CD4-positive, alpha-beta memory T cell (primary cell): ENCODE measurements at regions not wholly inside any gene's neighbourhood (a gene's known extent, or its start where the extent isn't known, plus 50 kb on each side); places are given as distances from the start of the nearest gene placed in this dataset.

Source experiments
- CTCF ChIA-PET: fragments of 350-600 bp; sonication (Branson Sonifier 250); formaldehyde crosslinking; loops from one replicate; lab custom pipeline; 2021; ENCODE audit warnings: inconsistent platforms; ENCODE audit not compliant: partially characterized antibody; lab: Charles Lee
- POLR2A ChIA-PET: fragments of 350-600 bp; sonication (Branson Sonifier 250); formaldehyde crosslinking; loops from one replicate; lab custom pipeline; 2021; ENCODE audit not compliant: partially characterized antibody; lab: Charles Lee
- DNase-seq, 5 donors: peaks; one replicate each; pipeline versions ENCODE4 v3.0.0 to v3.0.0-alpha.2; 2020 to 2022; ENCODE audit warnings: mixed read lengths in 1 of 5
- H3K27ac ChIP-seq: one replicate; pipeline ENCODE4 v1.7.0; 2013; ENCODE audit warnings: low read depth, low read length
- H3K27me3 ChIP-seq: 2 replicates; pipeline ENCODE4 v1.7.0; 2013; ENCODE audit warnings: mild to moderate bottlenecking, low read length, moderate library complexity; ENCODE audit not compliant: insufficient read depth
- H3K36me3 ChIP-seq: 2 replicates; pipeline ENCODE4 v1.7.0; 2013; ENCODE audit warnings: mild to moderate bottlenecking, low read length, moderate library complexity; ENCODE audit not compliant: insufficient read depth
- H3K4me1 ChIP-seq: 2 replicates; pipeline ENCODE4 v1.7.0; 2013; ENCODE audit warnings: mild to moderate bottlenecking, low read length, moderate library complexity; ENCODE audit not compliant: insufficient read depth
- H3K4me3 ChIP-seq, 2 donors: one replicate each; pipeline ENCODE4 v1.7.0; 2013; ENCODE audit warnings: low read length in 2 of 2, mild to moderate bottlenecking in 1 of 2
- H3K9me3 ChIP-seq, 2 donors: one replicate each; pipeline ENCODE4 v1.7.0; 2013; ENCODE audit warnings: low read length in 2 of 2, control low read depth in 1 of 2; ENCODE audit not compliant: control insufficient read depth in 1 of 2
- H3K27ac Mint-ChIP-seq, 7 donors: one replicate each; pipeline ENCODE4 v1.8.0; 2020 to 2021; ENCODE audit warnings: mixed read lengths in 7 of 7, mild to moderate bottlenecking in 6 of 7, inconsistent platforms in 3 of 7, moderate library complexity in 3 of 7
- H3K27me3 Mint-ChIP-seq, 2 donors: one replicate each; pipeline ENCODE4 v1.8.0; 2020 to 2021; ENCODE audit warnings: mixed read lengths in 2 of 2
- H3K36me3 Mint-ChIP-seq, 2 donors: one replicate each; pipeline ENCODE4 v1.8.0; 2020 to 2021; ENCODE audit warnings: mixed read lengths in 2 of 2, inconsistent platforms in 1 of 2, mild to moderate bottlenecking in 1 of 2
- H3K4me1 Mint-ChIP-seq, 4 donors: one replicate each; pipeline ENCODE4 v1.8.0; 2020 to 2021; ENCODE audit warnings: mixed read lengths in 4 of 4, mild to moderate bottlenecking in 1 of 4
- H3K4me3 Mint-ChIP-seq, 8 donors: one replicate each; pipeline ENCODE4 v1.8.0; 2020 to 2021; ENCODE audit warnings: mixed read lengths in 8 of 8, mild to moderate bottlenecking in 7 of 8, moderate library complexity in 6 of 8, inconsistent platforms in 3 of 8
- H3K9me3 Mint-ChIP-seq, 8 donors: one replicate each; pipeline ENCODE4 v1.8.0; 2020 to 2021; ENCODE audit warnings: mixed read lengths in 8 of 8, mild to moderate bottlenecking in 5 of 8, inconsistent platforms in 3 of 8, moderate library complexity in 1 of 8
- intact Hi-C: fragments of 100-400 bp; cut with micrococcal nuclease; formaldehyde crosslinking; loops from one replicate; pipeline ENCODE4 v1.15.1; 2023

DNA sequence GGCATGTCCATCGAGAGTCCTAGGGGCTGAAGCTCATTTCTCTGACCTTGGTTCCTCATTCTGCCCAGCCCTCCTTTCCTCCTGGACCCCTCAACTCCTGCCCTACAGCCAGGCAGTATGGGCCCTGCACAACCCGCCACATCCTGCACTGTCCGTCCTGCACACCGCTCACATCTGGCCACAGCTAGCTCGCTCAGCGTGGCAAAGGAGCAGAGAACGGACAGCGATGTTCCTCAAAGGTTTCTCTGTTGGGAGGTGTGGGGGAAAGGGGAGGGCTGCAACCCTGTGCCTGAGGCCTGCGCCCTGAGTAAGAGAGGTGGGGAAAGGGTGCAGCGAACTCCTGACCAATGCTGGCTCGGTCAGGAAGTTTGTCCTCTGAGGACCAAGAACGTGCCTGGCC, 90.1 kb downstream of the PXDC1 start:
- no peak overlapping the region for H3K27ac Mint-ChIP-seq
- no peaks in the 10 kb centered on the region for H3K4me1 Mint-ChIP-seq

DNA sequence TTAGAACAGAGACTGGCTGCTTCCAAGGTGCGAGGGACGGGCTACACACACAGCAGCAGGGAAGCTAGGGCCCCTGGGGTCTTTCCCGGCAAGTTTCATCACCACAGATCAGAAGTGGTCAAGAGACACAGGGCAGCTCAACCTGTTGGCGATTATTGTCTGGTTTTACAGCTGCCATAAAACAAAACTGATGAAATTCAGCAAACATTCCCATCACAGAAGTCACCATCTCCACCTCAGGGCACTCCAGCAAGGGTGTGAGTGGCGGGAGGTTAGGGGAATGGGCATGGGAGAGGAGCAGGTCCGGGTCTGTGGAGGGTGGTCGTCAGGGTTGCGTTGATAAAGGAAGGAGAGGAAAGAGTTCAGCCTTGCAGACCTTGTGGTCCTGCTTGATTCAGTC, 91.0 kb downstream of the PXDC1 start:
- intact Hi-C loops: no loop called here
- Mint-ChIP-seq H3K36me3 (no peaks in the 10 kb centered on the region), H3K9me3 (no peaks in the 10 kb centered on the region), H3K27ac (no peak overlapping the region), H3K4me1 (no peaks in the 10 kb centered on the region), H3K27me3 (peaks cover 11 to 18% of the 10 kb centered on the region in 2 donors), H3K4me3 (no peak overlapping the region)
- Histone ChIP-seq H3K36me3 (no peaks in the 10 kb centered on the region), H3K4me1 (no peaks in the 10 kb centered on the region), H3K4me3 (no peak overlapping the region), H3K9me3 (no peaks in the 10 kb centered on the region), H3K27ac (no peak overlapping the region), H3K27me3 (no peaks in the 10 kb centered on the region)
- no peak for DNase-seq
- CTCF ChIA-PET: no interaction called here
- POLR2A ChIA-PET: no interaction called here

More for the DNA sequence above, 90.1 kb downstream of the PXDC1 start:
- intact Hi-C loops: no loop called here
- POLR2A ChIA-PET: no interaction called here
- Mint-ChIP-seq H3K36me3 (no peaks in the 10 kb centered on the region), H3K4me3 (no peak overlapping the region), H3K27me3 (peaks cover 14 to 16% of the 10 kb centered on the region in 2 donors), H3K9me3 (peaks cover 0 to 3% (median 0%) of the 10 kb centered on the region in 8 donors)
- no peak for DNase-seq
- Histone ChIP-seq H3K4me3 (no peak overlapping the region), H3K9me3 (no peaks in the 10 kb centered on the region), H3K27ac (no peak overlapping the region), H3K36me3 (no peaks in the 10 kb centered on the region), H3K27me3 (no peaks in the 10 kb centered on the region), H3K4me1 (no peaks in the 10 kb centered on the region)
- CTCF ChIA-PET: no interaction called here

DNA sequence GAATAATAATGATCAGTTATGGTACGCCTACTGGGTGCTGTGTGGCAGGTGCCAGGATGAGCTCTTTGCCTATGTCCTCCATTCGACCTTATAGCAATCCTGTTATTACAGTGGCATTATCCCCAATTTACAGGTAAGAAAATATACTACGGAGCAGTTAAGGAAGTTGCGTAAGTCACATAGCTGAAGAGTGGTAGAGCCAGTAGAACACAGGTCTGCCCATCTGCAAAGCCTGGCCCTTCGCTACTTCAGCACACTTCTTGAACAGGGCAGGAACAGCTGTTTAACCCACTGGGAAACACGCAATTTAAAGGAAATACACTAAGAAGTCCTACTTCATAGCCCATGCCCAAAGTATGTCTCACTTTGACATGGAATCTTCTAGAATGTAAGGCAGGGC, 91.8 kb downstream of the PXDC1 start:
- Mint-ChIP-seq H3K27me3 (peaks cover 8 to 14% of the 10 kb centered on the region in 2 donors), H3K4me1 (no peaks in the 10 kb centered on the region), H3K4me3 (no peak overlapping the region), H3K27ac (no peak overlapping the region), H3K9me3 (no peaks in the 10 kb centered on the region), H3K36me3 (no peaks in the 10 kb centered on the region)
- H3K4me3 ChIP-seq: no peak overlapping the region
- no peak for DNase-seq
- H3K9me3 ChIP-seq: no peaks in the 10 kb centered on the region
- POLR2A ChIA-PET: no interaction called here
- H3K27ac ChIP-seq: no peak overlapping the region
- CTCF ChIA-PET: no interaction called here
- intact Hi-C loops: no loop called here
- no peaks in the 10 kb centered on the region for H3K4me1 ChIP-seq
- H3K27me3 ChIP-seq: no peaks in the 10 kb centered on the region
- no peaks in the 10 kb centered on the region for H3K36me3 ChIP-seq

DNA sequence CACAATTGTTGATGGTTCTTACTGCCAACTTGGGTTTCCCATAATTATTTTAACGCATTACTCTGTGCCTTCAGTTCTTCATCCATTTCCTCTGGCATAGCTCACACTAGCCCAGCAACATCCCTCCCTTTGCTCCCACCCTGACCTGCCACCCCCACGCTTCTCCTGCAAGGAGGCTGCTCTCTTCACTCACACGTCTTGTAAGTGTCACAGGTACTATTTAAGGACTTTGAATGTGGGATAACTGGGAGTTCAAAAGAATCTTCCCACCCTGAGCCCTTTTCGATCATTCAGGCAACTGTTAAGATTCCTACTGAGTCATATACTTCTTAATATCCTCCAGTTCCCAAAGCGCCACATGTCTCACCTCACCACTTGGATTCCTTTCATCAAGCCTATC, 95.4 kb downstream of the PXDC1 start:
- CTCF ChIA-PET: no interaction called here

DNA sequence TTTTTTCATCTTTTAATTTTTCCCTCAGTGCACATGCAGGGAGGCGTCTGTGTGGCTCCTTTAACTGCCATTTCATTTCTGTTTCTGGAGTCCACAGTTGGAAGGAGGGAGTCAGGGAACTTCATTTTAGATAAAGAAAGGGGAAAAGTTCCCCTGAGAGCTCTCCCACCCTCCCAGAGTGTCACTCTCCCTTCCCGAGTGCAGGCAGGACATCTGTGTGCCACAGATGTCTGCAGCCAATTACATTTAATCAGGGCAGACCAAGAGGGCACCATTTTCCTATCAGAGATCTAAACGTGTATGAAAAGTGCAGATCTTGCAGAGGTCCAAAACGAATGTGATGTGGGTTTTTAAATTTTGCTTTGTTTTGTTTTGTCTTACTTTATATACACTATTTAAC, 96.6 kb downstream of the PXDC1 start:
- intact Hi-C loops: no loop called here
- Mint-ChIP-seq H3K27ac (no peak overlapping the region), H3K4me3 (no peak overlapping the region), H3K4me1 (no peaks in the 10 kb centered on the region), H3K36me3 (no peaks in the 10 kb centered on the region), H3K27me3 (peaks cover 8 to 13% of the 10 kb centered on the region in 2 donors), H3K9me3 (no peaks in the 10 kb centered on the region)
- no peaks in the 10 kb centered on the region for H3K36me3 ChIP-seq
- no peak overlapping the region for H3K4me3 ChIP-seq
- CTCF ChIA-PET: no interaction called here
- DNase-seq: no peak
- POLR2A ChIA-PET: no interaction called here
- H3K27ac ChIP-seq: no peak overlapping the region
- no peaks in the 10 kb centered on the region for H3K9me3 ChIP-seq
- H3K4me1 ChIP-seq: no peaks in the 10 kb centered on the region
- H3K27me3 ChIP-seq: no peaks in the 10 kb centered on the region

More for the DNA sequence above, 95.4 kb downstream of the PXDC1 start:
- Mint-ChIP-seq H3K27ac (peak overlapping the region in 1 of 7 donors; percentile 28), H3K36me3 (no peaks in the 10 kb centered on the region), H3K9me3 (no peaks in the 10 kb centered on the region), H3K27me3 (peaks cover 6 to 13% of the 10 kb centered on the region in 2 donors), H3K4me1 (no peaks in the 10 kb centered on the region), H3K4me3 (no peak overlapping the region)
- Histone ChIP-seq H3K36me3 (no peaks in the 10 kb centered on the region), H3K27ac (no peak overlapping the region), H3K27me3 (no peaks in the 10 kb centered on the region), H3K9me3 (no peaks in the 10 kb centered on the region), H3K4me3 (no peak overlapping the region), H3K4me1 (no peaks in the 10 kb centered on the region)
- DNase-seq: no peak
- intact Hi-C loops: no loop called here
- POLR2A ChIA-PET: no interaction called here

DNA sequence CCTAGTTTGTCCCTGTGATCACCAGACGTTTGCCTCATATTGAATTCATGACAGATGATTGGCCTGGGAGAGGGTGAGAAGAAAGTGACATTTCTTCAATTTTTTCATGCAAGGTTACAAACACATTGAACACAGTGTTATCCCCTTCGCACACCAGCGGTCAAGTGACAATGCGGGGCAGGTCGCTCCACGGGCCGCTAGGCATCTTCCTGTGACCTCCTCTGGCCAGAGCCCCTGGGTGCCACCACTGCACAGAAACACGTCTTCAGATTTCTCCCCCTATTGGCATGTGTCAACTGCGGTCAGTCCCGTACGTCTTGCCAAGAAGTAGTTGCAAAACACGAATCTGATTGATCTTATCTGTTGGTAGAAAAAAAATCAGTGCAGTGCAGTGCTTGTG, 97.1 kb downstream of the PXDC1 start:
- Mint-ChIP-seq H3K4me1 (no peaks in the 10 kb centered on the region), H3K9me3 (no peaks in the 10 kb centered on the region), H3K27me3 (peaks cover 5 to 9% of the 10 kb centered on the region in 2 donors), H3K36me3 (no peaks in the 10 kb centered on the region), H3K4me3 (no peak overlapping the region), H3K27ac (no peak overlapping the region)
- POLR2A ChIA-PET: no interaction called here
- no peaks in the 10 kb centered on the region for H3K9me3 ChIP-seq
- H3K4me1 ChIP-seq: no peaks in the 10 kb centered on the region
- H3K27ac ChIP-seq: no peak overlapping the region
- intact Hi-C loops: no loop called here
- H3K4me3 ChIP-seq: no peak overlapping the region
- H3K27me3 ChIP-seq: no peaks in the 10 kb centered on the region
- CTCF ChIA-PET: no interaction called here
- H3K36me3 ChIP-seq: no peaks in the 10 kb centered on the region
- DNase-seq: no peak

DNA sequence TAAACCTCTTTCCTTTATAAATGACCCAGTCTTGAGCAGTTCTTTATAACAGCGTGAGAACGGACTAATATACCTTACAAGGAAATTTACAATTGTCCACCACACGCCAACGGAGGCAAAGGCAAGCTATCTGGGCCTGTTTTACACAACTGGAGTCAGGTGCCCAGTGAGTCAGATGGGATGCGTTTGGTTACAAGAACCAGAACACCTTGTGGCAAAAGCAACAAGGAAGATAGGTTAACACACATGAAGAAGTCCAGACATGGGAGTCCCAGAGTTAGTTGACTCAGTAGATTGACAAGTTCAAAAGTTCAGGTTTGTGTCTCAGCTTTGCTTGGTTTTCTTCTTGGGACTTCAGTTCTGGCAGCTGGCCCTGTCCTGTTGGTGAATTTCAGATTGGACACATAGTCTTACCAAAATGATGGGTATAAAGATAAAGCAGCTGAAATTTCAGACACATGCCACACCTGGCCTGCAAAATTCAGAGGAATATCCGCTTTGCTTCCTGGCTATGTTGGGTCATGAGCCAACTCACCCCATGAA, 97.9 kb downstream of the PXDC1 start:
- H3K27me3 ChIP-seq: no peaks in the 10 kb centered on the region
- DNase-seq: no peak
- no peak overlapping the region for H3K27ac ChIP-seq
- Mint-ChIP-seq H3K9me3 (no peaks in the 10 kb centered on the region), H3K27ac (no peak overlapping the region), H3K36me3 (no peaks in the 10 kb centered on the region), H3K4me3 (no peak overlapping the region), H3K4me1 (no peaks in the 10 kb centered on the region), H3K27me3 (peaks cover 5 to 9% of the 10 kb centered on the region in 2 donors)
- H3K9me3 ChIP-seq: no peaks in the 10 kb centered on the region
- no peaks in the 10 kb centered on the region for H3K4me1 ChIP-seq
- no peaks in the 10 kb centered on the region for H3K36me3 ChIP-seq
- ChIA-PET CTCF (no interaction called here), POLR2A (no interaction called here)
- no peak overlapping the region for H3K4me3 ChIP-seq
- intact Hi-C loops: no loop called here
